ENCODE measurements at regions not wholly inside any gene's neighbourhood (a gene's known extent, or its start where the extent isn't known, plus 50 kb on each side); places are given as distances from the start of the nearest gene placed in this dataset.

DNA sequence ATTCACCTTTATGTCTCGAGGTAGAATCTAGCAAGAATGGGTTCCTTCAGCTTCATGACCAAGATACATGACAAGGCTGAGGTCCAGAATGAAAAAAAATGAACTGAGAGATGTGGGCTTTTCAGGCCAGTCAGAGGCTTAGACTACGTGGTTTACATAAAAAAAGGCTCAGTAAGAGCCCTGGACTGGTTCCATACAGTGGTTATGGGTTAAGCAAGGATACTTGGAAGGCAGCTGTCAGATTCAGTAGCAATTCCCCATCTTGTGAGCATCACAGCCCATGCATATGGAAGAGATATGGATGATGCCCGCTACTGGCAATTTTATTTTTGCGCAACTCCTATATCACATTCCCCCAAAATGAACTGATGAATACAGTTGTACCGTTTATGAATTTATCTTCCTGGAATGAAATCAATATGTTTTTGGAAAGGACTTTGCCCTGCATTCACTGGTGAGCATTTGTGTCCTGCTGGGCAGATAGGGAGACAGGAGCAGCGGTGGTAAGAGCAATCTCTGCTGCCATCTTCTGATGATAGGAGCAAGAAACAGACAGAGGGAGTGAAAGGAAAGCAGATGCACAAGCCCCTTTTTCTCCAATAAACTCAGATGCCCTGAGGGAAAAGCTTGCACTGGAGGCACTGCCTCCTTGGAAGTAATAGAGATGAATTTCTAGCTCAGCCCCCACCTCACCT is 280.4 kb downstream of the GALC start:
- DNase-seq, result no peak

DNA sequence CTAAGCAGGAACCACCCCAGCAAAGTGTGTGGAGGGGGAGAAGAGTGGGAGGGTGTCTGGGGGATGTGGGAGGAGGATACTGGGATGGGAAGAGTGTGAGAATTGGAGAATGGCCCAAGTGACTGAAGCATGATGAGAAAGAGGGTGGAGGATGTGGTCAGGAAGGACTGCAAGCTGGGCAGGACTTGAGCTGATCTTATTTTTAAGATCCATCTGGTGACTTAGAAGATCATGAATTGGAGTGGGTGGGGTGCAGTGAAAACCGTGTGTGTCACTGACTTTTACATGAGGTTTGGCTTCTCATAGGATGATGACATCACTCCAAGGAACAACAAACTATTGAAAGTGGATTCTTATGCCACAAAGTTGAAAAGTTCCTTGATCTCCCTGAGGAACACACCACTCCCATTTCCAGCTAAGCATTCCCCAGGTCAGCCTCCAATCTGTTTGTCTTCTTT is 287.5 kb downstream of the GALC start:
- DNase-seq, result no peak

DNA sequence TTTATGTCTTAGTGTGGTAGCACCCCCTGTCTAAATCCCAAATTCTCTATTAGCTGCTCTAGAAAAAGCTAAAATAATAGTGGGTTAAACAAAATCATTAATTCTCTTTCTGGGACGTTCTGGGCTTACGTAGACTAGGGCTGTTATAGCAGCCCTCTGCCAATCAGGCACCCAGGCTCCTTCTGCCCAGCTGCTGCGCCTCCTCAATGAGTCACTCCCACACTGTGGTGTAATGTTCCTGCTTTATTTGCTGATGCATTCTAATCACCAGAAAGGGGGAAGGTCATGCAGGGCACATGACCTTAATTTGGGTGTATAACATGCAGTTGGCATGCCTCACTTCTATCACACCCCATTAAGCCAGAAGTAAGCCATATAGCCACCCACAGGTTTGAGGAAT is 294.5 kb downstream of the GALC start:
- no peak for DNase-seq

DNA sequence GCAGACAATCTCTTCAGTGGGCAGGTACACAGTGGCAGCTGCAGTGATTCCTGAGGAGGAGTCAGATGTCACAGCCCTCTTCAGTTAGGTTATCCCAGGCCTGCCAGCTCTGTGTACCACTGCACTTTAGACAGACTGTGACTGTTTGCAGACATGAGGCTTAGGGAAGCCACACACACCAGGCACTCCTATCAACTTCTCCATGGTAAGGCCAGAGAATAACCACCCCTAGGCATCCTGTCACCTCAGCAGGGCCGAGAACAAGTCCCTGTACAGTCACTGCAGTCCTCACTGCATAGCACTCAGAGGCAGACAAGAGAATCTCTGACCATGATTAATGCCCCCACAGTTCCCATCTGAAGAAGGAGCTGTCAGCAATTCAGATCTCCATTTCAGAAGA is 296.5 kb downstream of the GALC start:
- DNase-seq, result no peak

DNA sequence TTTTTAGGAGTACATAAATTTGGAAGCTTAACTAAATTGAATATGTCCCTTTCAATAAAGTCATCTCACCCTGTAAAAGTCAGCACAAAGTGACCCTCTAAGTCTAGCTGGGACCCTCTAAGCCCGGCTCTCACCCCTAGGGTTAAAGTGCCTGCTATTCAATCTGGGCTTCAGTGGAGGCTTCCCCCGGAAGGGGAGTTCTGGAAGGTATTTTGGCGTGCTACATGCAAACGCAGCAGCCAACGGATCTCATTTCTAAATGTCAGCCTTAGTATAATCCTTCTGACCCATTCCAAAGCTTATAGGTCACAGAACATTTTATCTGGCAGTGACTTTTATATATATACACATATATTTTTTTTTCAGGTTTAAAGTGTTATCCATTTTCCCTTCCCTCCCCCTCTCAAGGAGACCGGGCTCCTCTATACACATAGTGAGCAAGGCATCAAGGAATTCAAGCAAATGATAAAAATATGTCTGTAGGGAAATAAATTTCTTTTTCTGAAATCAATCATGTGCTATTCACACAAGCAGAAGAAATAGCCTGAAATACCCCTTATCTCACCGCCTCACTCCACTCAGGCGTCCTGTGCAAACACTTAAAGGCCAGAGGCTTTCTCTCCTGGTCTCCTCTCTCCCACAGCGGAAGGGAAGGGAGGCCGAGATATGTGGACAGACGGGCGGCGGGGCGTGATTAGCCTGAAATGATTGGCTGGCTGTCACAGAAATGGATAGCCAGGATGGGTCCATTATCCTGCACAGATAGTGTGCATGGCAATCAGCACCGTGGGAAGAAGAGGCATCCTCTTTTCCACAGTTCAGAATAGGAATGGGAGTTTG is 301.7 kb downstream of the GALC start:
- DNase-seq, result no peak

DNA sequence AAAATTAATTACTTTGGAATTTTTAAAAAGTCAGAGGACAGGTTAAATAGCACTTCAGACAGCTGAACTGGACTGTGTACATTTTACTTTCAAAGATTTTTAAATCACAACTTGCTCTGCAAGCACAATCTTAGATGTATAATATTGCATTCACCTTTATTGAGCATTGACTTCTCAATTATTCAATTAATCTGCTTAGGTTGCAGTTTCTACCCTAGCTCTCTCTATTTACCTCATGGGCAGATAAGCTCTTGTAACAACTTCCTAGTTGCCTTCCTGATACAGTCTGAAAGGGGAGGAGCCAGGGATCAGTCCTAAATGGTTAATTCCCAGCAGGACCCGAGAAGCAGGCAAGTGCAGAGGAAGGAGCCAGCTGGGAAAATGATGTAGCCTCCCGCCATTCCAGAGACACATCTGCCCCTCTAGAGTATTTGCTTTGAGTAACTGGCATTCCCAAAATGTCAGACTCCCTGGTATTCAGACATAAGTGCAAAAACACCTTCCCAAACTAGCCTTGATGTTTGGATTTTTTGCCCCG is 302.8 kb downstream of the GALC start:
- DNase-seq, result no peak

DNA sequence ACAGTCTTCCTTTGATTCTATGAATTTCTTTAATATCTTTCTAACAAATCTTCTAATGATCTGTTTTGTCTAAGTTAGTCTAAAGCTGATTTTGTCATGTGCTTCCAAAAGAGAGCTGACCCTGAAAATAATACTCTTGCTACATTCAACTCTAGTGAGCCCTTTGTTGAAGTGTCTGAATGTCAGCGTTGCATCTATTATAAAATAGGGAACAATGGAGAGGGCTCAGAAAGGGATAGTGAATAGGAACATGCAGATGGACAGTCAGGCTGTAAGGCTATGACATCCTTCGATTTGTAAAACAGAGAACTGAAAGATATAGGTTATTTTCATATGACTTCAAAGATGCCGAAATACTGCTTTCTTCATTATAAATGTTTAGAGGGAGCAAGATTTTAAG is 304.5 kb downstream of the GALC start:
- DNase-seq, result no peak

DNA sequence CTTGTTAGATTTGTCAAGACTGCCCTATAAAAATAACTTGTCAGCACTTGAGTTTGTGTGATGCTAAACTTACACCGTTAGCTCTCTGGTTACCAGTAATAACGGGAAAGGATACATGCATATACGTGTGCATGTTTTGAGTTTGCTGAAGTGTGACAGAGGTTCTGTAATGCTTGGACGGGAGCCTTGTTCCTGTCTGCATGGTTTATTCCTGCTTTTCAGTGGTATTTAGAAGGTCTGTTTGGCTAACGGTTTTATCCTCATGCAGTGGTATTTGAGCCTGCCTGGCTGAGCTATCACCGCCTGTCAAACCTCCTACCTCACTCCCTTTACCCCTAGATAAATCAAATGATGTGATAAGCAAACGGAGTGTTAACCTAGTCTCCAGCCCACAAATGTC is 305.6 kb downstream of the GALC start:
- no peak for DNase-seq

DNA sequence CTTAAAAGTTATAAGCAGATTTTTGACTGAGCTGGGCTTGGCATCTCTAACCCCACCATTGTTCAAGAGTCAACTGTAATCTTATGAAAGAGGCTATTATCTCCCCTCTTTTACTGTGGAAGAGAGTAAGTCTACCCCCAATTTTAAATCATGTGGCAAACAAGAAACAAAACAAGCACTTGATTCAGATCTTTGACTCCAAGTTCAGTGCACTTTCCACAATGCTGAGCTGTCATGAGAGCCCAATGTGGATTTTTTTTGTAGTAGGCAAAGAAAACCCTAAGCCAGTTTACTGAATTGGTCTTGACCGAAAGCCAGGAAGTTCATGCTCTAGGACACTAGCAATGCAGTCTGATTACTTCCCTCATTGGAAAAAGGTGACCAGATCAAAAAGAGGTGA is 306.2 kb downstream of the GALC start:
- DNase-seq, result no peak

DNA sequence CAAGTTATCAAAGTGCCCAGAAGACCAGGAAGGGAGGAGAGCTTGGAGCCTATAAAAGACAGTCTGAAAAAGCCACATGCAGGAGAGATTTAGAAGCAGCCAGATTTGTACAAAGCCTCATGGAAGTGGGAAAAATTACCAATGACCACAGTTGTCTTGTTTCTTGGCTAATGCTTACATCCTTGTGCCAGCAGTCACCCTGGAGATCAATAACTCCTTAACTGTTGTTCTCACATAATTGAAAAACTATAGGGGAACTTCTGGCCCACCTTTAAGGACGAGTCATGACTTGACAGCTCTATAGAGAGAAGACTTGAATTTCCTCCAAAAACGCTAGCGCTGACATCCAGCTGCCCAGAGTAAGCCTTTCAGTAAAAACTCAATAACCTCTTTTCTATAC is 313.1 kb downstream of the GALC start:
- no peak for DNase-seq

DNA sequence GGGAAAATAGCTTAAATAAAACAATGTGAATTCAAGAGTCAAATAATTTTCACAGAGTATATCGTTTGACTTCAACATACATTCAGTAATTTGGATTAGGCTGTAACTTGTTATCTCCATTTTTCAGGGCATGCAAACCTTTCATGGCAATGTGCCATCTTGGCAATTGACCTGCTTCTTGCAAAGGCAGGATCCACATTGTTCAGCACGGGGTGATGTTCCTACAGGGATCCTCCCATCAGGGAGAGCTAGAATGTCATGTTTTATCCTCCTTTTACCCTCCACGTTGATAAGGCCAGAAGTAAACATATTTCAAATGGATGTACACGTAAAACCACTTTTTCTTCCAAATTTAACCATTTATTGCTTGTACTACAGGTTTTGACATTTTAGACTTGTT is 314.4 kb downstream of the GALC start:
- no peak for DNase-seq

DNA sequence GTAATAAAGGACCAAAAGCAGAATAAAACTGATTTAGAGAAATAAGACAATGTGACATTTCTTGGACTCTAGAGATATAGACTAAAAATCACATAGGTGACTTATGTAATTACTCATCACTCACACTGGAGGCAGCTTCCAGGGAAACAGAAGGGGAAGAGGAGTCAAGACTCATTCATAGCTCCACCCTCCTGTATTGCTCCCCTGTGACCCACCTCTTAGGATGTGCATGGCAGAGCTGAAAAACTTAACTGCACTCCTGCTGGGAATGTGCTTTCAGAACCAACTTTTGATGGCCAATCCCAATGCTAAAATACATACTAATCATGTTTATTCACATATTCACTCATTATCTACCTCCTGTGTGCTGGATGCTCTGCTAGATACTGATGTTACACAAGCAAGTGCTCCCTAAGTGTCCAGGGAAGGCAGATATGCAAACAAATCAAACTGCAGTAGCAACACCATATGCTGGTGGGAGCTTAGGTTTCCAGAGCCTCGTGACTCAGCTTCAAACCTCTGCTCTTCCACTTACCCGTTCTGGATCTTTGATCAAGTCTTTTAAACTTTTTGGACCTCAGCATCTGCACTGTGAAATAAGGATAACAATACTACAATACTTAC is 316.1 kb downstream of the GALC start:
- no peak for DNase-seq

DNA sequence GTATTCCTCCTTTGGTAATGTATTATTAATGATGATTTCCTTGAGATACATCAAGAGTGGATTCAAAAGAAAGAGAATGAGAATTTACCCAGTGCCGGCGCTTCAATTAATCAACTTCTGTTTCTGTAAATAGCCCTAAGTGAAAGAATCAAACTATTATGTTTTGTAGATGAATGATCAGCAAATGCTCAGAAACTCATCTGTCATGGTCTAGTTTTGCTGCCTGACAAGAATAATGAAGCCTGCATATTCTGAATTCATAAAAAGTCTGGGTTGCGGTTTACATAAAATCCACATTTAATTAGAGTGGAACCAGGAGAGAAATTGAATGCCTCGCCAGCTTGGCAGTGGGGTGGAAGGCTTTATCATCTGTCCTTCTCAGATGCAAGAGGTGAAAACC is 325.3 kb downstream of the GALC start:
- DNase-seq, result no peak

DNA sequence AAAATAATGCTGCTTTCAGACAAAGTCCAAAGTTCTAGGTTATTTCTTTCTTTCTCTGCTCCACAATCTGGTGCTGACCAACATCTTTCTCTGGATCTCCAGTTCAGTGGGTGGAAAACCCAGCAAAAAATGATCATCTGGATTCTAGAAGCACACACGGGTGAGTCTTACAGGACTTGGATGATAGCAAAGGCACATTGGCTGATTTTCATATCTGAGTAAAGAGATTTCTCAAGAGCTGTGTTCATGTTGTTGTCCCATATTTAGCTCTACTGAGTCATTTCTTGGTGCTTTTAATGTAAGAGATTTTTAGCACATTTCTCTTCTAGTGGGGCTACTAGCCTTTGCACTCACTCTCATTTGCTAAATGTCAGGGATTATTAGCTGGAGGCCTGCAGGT is 336.7 kb downstream of the GALC start:
- DNase-seq, result no peak

DNA sequence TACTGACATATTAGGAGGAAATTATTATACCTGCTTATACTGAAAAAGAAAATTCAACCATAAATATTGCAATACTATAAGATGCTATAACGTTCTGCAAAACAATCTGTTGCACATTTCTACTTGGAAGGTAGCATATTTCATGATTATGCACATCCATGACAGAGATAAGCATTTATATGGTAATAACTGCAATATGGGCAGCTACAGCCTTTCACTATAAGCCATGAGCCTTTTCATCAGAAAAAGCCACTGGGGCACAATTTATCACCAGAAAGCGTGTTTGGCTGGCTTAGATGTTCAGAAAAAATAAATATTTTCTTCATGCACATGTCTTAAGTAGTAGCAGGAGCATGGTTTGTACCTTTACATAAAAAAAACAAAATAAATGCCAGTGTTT is 340.7 kb downstream of the GALC start:
- no peak for DNase-seq

DNA sequence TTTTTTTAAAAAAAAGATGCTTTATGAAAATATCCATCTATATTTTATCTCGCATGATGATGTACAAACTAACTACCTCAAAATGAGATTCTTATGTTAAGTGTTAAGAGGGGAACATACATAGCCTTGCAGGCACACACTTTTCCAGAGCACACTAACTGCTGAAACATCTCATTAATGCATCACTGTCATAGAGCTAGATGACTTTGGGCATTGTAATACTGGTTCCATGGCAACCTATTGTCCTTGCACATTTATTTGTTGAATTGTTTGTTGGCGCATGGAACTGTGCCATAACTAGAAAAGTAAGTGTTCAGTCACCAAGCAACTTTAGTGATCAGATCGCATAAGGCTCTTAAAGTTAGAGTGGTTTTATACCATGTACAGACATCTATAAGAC is 348.3 kb downstream of the GALC start:
- DNase-seq, result no peak

DNA sequence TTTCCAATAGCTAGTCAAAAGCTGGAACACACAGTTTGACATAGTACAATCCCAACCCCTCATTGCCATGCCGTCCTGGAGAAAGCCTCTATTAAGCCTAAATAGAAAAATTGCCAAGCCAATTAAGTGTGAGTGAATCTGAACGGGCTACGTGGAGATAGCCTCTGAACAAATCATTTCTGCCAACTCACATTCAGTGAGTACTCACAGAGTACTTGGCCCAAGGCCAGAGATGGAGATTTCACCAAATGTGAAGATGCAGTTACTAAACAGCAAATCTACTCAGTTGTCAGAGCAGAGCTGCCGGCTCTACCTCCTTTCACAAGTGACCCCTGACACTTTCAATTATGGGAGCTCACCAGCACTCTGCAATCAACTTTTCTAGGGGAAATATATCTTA is 350.0 kb downstream of the GALC start:
- DNase-seq, result no peak

DNA sequence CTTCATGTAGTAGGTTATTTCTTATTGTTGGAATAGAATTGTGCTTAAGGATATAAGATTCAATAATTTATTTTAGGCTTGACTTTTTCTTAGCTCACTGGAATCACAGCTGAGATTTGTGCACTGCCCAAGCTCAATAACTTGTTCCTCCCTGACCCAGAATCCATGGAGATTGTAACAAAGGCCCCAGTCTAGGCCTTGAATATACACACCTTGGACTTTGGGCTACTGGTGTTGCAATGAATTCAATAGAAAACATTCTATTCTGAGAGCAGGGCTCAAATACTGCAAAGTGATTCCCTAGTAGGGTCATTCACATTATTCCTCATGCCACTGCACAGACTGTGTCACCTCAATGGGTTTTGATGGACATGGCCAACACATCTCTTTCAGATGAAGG is 352.4 kb downstream of the GALC start:
- no peak for DNase-seq

DNA sequence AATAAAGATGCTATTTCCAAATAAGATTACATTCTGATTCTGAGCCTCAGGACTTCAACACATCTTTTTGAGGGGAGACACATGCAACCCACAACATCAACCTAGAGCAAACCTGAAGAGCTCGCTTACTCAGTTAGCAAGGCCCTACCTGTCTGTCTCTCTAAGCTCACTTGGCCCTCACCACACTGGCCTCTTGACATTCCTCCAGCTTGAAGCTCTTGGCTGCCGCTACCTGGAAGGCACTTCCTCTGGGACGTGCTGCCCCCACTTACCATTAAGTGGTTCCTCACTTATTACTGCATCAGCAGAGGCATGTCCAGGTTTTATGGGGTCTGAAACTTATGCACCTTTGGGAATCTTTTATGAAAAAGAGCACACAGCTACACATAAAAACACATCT is 354.8 kb downstream of the GALC start:
- no peak for DNase-seq

DNA sequence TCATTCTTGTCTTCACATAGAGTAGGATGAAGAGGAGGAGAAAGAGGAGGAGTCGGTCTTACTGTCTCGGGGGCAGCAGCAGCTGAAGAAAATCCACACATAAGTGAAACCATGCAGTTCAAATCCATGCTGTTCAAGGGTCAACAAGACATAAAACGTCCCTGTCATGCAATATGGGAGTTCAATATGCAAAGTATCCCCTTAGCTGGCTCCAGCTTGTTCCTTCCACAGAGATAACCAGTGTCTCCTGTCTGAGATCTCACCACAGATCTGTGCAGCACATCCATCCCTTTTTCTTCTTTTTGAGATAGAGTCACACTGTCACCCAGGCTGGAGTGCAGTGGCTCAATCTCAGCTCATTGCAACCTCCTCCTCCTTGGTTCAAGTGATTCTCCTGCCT is 357.5 kb downstream of the GALC start:
- DNase-seq, result no peak

DNA sequence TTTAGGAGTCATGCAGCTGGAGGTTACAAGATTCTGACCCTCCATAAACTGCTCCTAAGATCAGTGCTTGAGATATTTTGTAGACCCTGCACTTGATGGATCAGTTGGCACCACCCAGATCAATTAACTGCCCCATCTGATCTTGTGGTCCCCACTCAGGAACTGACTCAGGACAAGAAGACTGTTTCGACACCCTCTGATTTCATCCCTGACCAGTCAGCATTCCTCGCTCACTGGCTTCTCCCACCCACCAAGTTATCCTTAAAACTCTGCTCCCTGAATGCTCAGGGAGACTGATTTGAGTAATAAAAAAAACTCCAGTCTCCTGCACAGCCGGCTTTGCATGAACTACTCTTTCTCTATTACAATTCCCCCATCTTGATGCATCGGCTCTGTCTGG is 360.2 kb downstream of the GALC start:
- DNase-seq, result no peak

DNA sequence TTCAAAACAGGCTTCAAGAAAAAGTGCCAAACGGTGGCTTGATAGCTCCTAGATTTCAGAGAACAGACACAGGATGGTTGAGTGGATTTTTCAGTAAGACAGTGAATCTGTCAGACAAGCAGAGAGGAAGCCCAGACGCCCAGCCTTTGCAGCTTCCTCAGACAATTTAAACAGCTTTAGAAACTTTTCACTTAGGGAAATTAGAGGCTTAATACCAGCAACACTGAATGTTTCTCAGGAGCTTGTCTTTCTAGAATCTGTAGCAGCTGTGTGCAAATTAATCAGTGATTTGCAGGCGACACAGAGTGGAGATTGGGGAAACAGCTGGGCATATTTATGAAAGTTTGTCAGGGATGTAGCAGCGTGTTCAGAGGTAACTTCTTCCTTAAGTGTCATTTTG is 362.1 kb downstream of the GALC start:
- no peak for DNase-seq

DNA sequence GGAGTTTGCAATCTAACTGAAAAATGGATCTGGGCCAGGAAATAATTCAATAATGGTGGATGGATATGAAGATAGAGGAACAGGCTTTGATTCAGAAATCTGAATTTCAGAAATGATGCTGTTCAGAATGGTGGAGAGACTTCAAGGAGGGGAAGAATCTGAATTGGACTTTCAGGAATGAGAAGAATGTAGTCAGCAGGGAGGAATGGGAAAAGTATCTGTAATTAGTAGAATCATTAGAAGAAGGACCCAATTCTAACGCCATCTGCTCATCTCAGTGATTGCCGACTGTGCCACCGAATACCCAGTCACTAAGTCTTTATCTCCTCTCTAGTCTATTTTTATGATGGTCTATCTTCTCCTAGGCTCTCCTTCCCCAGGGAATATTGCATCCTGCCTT is 363.2 kb downstream of the GALC start:
- no peak for DNase-seq

DNA sequence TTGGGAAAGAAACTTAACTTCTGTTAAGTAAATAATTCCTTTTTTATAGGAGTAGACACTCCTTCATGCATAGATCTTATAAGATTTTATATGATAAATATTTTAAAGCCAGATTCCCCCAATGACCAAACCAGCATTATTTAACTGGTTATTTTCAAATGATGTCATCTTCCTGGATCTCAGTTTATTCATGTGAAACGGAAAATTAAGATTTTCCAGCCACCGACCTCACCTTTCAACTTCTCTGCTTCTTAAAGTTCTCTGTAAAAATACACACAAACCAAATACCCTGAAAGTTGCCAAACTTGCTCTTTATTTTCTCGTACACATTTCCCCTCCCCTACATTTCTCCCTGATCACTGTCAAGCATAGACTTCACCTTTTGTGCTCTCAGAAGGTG is 364.2 kb downstream of the GALC start:
- DNase-seq, result no peak
